GM19455 (cell line): ENCODE measurements at regions not wholly inside any gene's neighbourhood (a gene's known extent, or its start where the extent isn't known, plus 50 kb on each side); places are given as distances from the start of the nearest gene placed in this dataset.
A peak's percentile ranks its signal among the peaks of the same experiment; 100 is the strongest.

Experiments
- ATAC-seq: cut with Tn5 transposase; IDR thresholded peaks from one replicate; pipeline ENCODE4 v1.9.1; 2021; ENCODE audit not compliant: unreplicated experiment

DNA sequence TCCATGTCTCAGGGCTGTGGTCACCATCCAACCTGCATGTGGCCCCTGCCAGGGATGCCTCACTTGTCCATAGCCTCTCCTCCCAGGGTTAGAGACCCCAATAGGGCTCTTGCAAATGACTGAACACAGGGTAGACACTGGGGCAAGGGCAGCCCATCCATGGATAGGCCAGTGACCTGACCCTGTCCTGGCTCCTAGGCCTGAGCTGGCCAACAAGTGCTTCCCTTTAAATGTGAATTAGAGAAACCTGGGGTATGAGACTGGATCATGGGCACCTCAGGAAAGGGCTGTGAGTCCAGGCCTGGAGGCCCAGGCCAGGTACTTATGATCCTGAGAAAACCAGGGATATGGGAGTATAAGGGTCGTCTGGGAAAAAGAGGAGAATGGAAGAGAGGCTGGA is 64.5 kb downstream of the COPS8 start:
- ATAC-seq = no peak

DNA sequence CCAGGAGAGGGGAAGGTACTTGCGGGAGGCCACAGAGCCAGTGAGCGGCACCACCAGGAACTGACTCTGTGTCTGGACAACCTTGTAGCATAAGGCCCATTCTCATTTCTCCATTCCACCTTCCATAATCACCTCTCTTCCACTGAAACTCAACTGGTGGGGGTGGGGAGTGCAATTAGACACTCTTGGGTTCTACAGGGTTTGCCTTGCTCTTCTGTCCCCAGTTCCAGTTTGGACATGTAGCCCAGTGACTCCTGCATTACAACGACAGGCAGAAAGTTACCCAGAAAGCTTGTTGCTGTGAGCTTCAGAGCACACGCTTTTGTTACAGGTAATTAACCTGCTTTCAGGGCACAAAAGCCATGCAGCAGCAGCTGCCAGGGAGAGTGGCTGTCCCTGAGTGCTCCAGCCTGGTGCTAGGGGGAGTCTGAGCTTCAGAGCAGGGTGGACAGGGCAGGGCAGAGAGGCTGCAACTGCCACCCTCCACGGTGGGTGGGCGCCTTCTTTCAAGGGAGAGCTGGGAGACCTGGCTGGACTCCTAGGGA is 65.2 kb downstream of the COPS8 start:
- no peak for ATAC-seq

DNA sequence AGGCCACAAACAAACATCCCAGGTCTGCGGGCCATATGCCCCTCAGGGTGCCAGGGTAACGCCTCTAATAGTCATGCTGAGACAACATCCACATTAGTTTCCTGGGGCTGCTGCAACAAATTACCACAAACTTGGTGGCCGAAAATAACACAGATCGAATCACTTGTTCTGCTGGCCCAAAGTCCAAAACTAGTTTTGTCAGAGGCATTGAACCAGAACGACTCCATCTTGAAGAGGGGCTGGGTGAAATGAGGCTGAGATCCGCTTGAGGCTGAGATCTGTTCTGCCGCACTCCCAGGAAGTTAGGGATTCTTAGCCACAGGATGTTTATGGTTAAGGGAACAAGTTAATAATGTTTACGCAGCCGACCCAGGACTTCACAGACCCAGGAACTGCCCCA is 66.7 kb downstream of the COPS8 start:
- ATAC-seq = no peak

DNA sequence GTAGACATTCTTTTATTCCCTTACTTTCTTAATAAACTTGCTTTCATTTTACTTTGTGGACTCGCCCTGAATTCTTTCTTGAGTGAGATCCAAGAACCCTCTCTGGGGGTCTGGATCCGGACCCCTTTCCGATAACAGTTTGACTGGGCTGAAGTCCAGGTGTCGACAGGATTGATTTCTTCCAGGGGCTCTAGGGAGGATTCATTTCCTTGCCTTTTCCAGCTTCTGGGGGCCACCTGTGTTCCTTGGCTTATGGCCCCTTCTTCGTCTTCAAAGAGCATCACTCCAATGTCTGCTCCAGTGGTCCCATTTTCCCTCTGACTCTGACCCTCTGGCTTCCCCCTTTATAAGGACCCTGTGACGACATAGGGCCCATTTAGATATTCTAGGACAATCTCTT is 67.5 kb downstream of the COPS8 start:
- ATAC-seq = no peak

DNA sequence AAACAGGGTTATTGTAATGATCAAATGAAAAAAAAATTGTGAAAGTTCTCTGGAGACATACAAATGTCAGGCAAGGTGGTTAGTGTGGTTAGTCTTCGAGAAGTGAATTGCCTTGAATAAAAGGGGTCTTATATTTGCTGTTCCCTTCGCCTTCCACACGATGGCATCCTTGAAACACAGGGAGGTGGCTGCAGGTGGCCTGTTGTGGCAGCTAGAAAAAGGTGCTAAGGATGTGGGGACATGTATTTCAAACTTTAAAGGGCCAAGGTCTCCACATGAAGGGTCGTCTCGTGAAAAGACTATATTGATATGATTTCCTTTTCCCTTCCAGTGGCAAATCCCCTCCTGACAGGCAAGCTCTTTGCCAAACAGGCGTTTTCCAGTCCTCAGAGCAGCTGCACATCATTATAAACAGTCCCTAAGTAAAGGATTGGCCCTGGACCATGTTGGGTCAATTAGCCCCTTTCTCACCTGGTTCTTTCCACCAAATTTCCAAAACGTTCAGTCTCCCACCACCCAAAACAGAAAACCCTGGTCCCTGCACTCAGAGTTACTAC is 68.5 kb downstream of the COPS8 start:
- no peak for ATAC-seq

DNA sequence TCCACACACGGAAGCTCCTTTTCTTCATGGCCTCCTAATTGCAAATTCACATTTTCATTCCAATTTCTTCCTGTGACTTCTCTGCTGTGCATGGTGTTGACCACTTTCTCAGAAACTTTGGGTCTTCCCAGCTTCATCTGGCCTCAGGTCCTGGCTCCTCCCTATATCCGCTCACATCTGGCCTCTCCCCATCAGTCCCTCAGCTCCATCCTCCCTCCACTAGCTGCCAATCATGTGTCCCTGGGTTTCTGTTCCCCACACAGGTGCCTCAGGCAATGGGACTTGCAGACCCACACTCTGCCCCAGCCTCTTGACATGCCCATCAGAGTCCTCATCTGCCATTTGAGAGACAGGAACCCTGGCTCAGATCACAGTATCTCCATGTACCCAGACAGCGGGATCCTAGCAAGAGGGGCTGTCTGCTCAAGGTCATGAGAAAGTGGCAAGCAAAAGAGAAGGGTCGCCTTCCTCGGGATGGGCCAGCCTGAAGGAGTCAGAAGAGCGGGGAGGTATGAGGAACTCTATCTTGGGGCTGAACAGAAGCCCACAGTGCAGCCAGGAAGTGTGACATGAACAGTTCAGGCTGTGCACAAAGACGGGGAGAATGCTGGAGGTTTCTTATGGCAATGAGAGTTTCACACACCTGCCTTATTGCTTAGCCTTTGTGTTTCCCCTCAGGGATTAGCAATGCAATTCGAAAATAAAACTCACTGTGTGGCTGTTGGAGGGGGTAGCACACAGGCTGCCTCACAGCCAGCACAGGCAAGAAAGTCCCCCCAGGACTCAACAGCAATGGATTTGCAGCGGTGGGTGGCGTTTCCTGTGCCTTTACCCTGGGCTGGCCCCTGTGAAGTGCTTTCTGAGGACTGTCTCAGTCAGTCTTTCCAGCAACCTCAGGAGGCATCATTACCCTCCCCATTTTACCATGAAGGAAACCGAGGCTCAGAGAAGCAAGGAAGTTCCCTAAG is 69.5 kb downstream of the COPS8 start:
- peak; percentile 51 for ATAC-seq

DNA sequence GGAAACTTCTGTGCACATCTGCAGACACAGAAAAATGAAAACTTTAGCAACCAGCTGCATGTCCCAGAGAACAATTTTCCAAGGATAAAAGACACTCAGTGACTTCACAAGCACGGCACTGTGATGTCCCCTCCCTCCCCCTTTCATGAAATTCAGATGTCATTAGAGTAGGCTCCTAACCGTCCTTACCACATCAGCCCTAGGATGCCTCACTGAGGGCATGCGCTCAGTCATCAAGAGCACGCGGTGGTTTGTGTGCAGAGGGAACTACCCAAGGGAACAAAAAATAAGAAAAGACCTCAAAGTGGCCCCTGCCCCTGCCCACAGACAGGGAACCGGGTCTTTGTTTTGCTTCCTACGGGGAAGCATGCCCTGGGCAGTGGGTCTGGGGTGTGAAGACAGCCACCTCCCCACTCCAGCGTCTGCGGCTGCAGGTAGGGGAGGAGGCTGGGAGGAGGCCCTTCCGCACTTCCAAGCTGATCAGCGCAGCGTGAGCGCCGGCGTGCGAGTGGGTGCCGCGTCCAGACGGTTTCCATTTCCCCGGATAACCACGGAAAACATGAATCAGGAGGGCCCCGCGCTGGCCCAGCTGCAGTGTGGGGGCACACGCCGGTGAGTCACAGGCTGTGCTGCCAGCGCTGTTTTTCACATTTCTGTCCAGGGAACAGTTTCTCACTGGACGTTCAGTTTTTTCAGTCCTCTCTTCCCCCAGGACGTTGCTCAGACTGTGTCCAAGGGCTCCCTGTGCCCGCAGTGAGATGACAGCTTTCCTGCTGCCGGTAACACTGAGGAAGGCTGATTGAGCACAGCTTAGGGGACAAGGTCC is 70.6 kb downstream of the COPS8 start:
- ATAC-seq = no peak

DNA sequence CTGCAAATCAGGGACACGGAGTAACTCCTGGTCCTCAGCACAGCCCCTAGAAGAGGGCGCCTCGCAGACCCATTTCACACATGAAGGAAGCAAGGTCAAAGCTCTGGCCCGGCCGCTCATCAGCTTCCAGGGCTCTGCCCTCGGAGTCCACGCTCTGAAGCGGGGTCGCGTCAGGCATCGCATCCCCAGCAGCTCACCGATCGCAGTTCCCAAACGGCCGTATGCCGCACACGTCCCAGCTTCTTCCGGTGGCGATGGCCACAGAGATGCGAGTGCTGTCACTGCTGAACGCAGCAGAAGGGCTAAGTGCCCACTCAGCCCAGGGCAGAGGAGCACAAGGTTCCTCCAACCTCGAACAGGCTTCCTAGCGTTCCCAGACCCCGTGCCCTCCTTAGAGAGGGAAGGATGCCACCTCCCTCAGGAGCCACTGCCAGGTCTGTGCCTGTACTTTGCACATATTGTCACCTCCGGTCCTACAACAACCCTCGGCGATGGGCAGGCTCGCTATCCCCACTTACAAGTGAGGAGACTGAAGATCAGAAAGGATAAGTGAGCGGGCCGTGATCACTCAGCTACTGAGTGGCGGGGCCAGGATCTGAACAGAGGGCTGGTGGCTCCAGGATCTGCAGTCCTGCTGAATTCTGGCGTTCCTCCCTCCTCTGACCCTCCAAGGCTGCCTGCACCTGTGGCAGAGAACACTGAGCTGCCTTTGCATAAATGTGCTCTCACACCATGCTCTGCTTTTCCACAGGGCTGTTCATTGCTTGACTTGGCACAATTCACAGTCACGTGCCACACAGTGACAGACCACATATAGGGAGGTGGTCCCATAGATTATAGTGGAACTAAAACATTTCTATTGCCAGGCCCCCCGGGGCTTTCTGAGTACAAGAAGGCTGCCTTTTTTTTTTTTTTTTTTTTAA is 71.4 kb downstream of the COPS8 start:
- ATAC-seq = no peak

DNA sequence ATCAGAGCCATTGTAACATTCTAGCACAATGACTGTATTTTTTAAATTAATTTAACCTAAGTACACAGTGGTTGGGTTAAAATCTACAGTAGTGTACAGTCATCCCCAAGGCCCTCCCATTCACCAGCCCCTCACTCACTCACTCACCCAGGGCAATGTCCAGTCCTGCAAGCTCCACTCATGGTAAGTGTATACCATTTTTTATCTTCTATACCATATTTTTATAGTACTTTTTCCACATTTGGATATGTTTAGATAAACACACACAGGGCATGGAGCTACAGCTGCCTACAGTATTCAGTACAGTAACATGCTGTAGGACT is 72.1 kb downstream of the COPS8 start:
- ATAC-seq = no peak

DNA sequence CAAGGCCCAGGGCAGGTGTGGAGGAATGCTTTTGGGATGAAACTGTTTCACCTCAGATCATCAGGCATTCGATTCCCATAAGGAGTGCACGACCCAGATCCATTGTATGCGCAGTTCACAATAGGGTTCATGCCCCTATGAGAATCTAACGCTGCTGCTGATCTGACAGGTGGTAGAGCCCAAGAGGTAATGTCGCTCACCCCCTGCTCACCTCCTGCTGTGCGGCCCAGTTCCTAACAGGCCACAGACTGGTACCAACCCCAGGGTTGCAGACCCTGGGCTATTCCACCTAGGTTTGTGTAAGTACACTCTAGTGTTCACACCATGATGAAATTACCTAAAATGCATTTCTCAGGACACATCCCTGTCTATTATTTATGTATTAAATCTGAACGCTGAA is 72.5 kb downstream of the COPS8 start:
- no peak for ATAC-seq

DNA sequence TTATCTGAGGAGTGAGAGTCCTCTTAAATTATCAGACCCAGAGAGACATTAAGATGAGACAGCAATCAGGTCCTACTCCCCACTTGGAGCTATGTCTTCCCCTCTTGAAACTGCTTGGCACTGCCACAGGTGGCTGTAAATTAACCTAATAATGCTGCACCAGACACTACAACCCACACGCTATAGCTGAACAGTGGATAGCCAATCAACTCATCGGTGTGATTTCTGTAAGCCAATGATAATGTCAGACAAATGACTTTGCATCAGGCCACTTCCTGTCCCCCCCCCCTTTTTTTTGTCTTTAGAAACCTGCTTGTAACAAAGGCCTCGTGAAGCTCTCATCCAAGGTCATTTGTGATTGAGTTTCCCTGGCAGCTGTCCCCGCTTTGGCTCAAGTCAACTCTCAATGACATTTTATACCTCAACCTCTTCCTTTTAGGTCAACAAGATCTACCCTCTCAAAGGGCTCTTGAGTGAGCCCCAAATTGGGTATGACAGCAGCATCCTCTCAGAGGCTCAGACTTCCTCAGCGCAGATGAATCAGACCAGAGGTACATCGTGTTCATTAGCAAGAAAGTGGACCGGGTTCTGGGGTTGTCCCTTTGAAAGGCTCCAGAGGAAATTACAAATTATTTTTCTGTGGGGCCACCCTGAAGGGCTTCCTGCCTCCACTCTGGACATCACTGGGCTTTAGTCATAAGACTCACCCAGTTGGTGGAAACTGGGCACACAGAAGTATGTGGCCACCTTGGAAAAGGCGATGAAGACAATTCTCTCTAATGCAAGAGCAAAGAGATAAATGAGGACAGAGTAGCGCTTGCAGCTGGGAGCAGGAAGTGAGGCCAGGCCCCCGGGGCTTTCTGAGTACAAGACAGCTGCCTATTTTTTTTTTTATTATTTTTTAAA is 73.6 kb downstream of the COPS8 start:
- ATAC-seq = no peak

DNA sequence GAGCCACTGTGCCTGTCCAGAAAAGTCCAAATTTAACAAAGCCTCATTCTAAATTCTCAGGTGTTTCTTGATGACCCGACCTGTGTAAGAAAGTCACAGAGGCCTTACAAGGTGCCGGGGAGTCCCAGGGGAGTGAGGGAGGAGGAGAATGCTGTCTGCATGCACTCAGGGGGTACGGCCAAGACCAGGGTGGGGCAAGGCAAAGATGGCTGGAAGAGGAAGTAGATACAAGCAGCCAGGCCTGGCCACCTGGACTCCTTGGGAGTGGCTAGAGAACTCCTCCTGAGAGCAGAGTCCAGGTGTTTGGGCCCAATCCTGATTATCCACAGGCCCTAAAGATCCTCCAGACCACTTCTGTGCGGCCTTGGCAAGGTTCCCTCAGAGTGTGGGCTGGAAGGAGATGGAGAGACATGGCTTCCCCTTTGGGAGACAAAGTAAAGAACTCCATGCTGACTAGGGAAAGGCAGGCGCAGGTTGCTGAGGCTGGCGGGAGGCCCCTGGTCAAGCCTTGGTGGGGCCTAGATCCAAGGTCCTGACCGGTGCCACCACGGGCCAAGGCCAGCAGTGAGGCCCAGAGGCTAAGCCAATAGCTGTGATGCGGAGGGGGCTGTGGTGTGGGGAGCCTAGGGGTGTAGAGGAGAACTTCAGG is 74.7 kb downstream of the COPS8 start:
- no peak for ATAC-seq

DNA sequence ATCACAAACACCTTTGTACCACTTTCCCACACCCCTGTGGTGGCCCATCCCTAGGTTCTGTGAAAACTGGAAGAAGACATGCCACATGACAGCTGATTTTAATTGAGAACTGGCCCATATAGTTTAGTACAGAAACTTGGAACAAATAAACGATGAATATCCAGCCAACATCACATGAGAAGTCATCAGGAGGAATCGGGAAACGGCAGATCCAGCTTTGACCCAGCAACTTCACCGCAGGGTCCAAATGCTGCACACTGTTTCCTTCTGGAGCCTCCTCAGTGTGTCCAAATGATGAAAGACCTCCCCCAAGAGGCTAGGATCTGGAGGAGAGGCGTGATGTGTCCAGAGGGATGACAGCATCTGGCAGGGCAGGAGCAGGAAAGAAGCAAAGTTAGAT is 75.5 kb downstream of the COPS8 start:
- ATAC-seq = no peak

DNA sequence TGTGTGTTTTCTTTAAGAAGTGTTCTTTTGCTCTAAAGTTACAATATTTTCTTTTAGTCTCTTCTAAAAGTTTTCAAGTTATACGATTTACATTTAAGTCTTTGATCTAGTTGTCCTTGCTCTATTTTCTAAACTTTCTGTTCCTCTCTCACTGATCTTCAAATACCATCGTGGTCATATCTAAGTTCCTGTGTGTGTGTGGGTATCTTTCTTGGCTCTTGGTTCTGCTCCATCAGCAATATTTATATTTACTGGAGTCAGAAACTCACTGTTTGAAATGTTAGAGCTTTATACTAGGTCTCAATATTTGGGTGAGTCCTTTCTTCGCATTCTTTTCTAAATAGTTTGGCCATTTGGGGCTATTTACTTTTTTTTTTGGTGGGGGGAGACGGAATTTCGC is 77.3 kb downstream of the COPS8 start:
- ATAC-seq = no peak

DNA sequence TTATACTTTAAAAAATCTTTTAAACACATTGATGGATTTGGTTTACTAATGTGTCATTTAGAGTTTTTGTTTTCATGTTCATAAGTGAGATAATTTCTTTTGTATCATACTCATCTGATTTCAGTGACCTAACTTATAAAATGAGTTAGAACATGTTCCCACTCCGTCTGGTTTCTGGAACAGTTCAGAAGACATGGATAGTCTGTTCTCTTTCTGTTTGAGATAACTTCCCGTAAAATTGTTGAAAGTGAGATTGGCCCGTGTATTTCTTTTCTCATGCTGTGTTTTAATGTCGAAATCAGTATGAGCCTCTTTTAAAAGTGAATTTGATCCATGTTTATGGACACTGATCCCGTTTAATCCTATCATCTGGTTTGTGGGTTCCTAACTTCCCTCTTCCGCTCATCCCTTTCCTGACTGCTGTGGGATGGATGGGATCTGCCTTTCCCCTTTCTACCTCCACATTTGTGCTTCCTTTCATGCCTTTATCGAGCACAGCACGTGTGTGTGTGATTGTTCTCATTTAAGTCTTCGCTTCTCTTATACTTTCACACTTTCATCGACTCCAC is 78.9 kb downstream of the COPS8 start:
- no peak for ATAC-seq

DNA sequence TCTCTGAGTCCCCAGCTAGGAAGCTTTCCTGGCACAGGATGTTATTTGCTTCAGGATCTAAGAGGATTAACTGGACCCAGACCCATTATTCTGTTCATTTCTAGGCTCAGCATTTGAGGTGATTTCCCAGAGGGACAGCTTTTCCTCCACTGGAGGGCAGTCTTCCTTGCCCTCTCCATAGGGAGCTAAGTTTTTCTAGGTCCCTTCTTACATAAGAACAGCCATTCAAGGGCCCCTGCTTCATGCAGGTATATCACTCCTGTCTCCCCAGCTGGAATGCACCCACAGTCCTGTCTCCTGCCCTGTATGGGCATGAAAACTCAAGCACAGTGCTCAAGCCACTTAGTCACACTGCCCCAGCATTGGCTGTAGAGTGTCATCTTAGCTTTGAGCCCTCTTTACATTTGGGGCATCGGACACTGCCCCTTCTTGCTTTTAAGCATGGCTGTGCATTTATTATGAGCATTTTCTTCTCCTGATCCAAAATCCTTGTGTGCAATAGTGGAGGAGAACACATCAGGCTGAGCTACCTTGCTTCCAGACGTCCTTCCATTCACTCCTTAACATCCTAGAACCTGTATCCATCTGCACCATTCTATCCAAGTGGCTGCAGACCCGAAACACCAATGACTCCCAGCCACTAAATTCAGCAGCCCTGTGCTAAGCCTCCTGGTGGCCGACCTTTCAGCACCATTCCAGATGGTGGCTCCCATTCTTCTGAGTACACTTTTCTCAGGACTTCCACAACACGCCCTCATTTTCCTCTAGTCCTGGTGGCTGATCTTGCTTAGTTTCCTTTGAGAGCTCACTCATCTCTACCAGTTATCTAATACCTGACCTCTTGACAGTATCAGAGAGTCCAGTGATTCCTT is 80.0 kb downstream of the COPS8 start:
- no peak for ATAC-seq

DNA sequence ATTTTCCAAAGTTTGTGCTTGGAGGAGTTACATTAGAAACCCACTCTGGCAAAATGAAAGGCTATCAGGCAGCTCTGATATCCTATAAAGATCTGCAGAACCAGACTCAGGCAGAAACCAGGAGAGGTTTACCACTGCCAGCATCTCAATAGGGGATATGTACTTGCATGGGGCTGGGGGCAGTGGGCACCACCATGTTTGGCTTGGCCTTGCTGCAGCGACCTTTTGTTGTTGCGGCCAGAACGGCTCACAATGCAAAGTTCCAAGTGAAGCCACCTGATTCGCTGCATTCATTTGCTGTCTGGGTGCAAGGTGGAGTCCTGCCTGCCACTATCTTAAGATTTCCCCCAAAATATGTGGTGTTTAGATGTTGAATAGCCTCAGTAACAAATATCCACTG is 81.3 kb downstream of the COPS8 start:
- no peak for ATAC-seq

DNA sequence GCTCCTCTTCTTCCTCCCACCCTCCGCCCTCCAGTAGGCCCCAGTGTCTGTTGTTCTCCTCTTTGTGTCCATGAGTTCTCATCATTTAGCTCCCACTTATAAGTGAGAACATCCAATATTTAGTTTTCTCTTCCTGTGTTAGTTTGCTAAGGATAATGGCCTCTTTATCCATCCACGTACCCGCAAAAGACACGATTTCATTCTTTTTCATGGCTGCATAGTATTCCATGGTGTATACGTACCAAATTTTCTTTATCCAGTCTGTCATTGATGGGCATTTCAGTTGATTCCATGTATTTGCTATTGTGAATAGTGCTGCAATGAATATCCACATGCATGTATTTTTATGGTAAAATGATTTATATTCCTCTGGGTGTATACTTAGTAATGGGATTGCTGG is 82.2 kb downstream of the COPS8 start:
- ATAC-seq = no peak
